Neutrophil (primary cell): ENCODE measurements at regions not wholly inside any gene's neighbourhood (a gene's known extent, or its start where the extent isn't known, plus 50 kb on each side); places are given as distances from the start of the nearest gene placed in this dataset.

Experiments
- H3K27ac ChIP-seq: fragments of 200-600 bp; sonication (generic); 2 replicates; pipeline ENCODE4 v1.5.1; 2016; ENCODE audit warnings: mild to moderate bottlenecking, moderate library complexity
- H3K27me3 ChIP-seq: fragments of 200-600 bp; sonication (generic); 2 replicates; pipeline ENCODE4 v1.6.0; 2016; ENCODE audit warnings: mild to moderate bottlenecking
- H3K36me3 ChIP-seq: fragments of 200-600 bp; sonication (generic); 2 replicates; pipeline ENCODE4 v1.5.1; 2017
- H3K4me1 ChIP-seq, 2 experiments: fragments of 200-600 bp in 1 of 2; sonication (generic) in 1 of 2; 1 replicate in 1 of 2; 2 replicates in 1 of 2; pipeline versions ENCODE4 v1.5.1 to v1.6.1; 2013 to 2016; ENCODE audit warnings: low read depth in 1 of 2, low read length in 1 of 2, mild to moderate bottlenecking in 1 of 2, moderate library complexity in 1 of 2; ENCODE audit not compliant: control insufficient read depth in 1 of 2, insufficient read depth in 1 of 2
- H3K4me3 ChIP-seq, 2 experiments: fragments of 200-600 bp in 1 of 2; sonication (generic) in 1 of 2; 1 replicate in 1 of 2; 2 replicates in 1 of 2; pipeline ENCODE4 v1.5.1; 2013 to 2016; ENCODE audit warnings: low read depth in 1 of 2, low read length in 1 of 2, mild to moderate bottlenecking in 1 of 2, moderate library complexity in 1 of 2
- H3K9me3 ChIP-seq: fragments of 200-600 bp; sonication (generic); 2 replicates; pipeline ENCODE4 v1.5.1; 2016
- CTCF ChIP-seq: fragments of 200-600 bp; sonication (generic); IDR thresholded peaks from 2 replicates; pipeline ENCODE4 v1.5.1; 2016; ENCODE audit warnings: antibody characterized with exemption

GRCh38 chr13:88745011-88745410 is 1073.8 kb downstream of the SLITRK5 start:
- no peak overlapping the region for H3K27ac ChIP-seq
- H3K4me1 ChIP-seq, result no peaks in the 10 kb centered on the region

GRCh38 chr13:88752041-88752440 is 1080.9 kb downstream of the SLITRK5 start:
- Histone ChIP-seq H3K4me1 (no peaks in the 10 kb centered on the region), H3K36me3 (no peaks in the 10 kb centered on the region), H3K4me3 (no peak overlapping the region), H3K27me3 (no peaks in the 10 kb centered on the region), H3K9me3 (no peaks in the 10 kb centered on the region), H3K27ac (no peak overlapping the region)
- no peak for TF ChIP-seq CTCF

More at GRCh38 chr13:88745011-88745410, 1073.8 kb downstream of the SLITRK5 start:
- no peak for TF ChIP-seq CTCF
- Histone ChIP-seq H3K4me3 (no peak overlapping the region), H3K9me3 (no peaks in the 10 kb centered on the region), H3K27me3 (no peaks in the 10 kb centered on the region), H3K36me3 (no peaks in the 10 kb centered on the region)

- no peaks in the 10 kb centered on the region for H3K9me3 ChIP-seq
- H3K4me1 ChIP-seq, result no peaks in the 10 kb centered on the region
- TF ChIP-seq CTCF, result no peak
- H3K4me3 ChIP-seq, result no peak overlapping the region
- no peaks in the 10 kb centered on the region for H3K27me3 ChIP-seq
- H3K36me3 ChIP-seq, result no peaks in the 10 kb centered on the region
- H3K27ac ChIP-seq, result no peak overlapping the region
These were observed 1083.0 kb downstream of the SLITRK5 start for GRCh38 chr13:88754141-88754540.

- Histone ChIP-seq H3K27me3 (no peaks in the 10 kb centered on the region), H3K36me3 (no peaks in the 10 kb centered on the region), H3K4me3 (no peak overlapping the region), H3K9me3 (peaks cover 4% of the 10 kb centered on the region), H3K27ac (no peak overlapping the region), H3K4me1 (no peaks in the 10 kb centered on the region)
- no peak for TF ChIP-seq CTCF
These were observed 1090.0 kb downstream of the SLITRK5 start for GRCh38 chr13:88761145-88761544.

- no peak for TF ChIP-seq CTCF
- Histone ChIP-seq H3K4me1 (no peaks in the 10 kb centered on the region), H3K4me3 (no peak overlapping the region), H3K36me3 (no peaks in the 10 kb centered on the region), H3K27me3 (no peaks in the 10 kb centered on the region), H3K9me3 (peaks cover 4% of the 10 kb centered on the region), H3K27ac (no peak overlapping the region)
These were observed 1092.9 kb downstream of the SLITRK5 start for GRCh38 chr13:88764103-88764502.

GRCh38 chr13:88800505-88800904 is 1129.3 kb downstream of the SLITRK5 start:
- TF ChIP-seq CTCF, result no peak
- Histone ChIP-seq H3K27me3 (no peaks in the 10 kb centered on the region), H3K4me3 (no peak overlapping the region), H3K9me3 (no peaks in the 10 kb centered on the region), H3K4me1 (no peaks in the 10 kb centered on the region), H3K27ac (no peak overlapping the region), H3K36me3 (no peaks in the 10 kb centered on the region)
